Keratinocyte (primary cell): ENCODE measurements at regions not wholly inside any gene's neighbourhood (a gene's known extent, or its start where the extent isn't known, plus 50 kb on each side); places are given as distances from the start of the nearest gene placed in this dataset.

Source experiments
- DNase-seq: peaks from one replicate; pipeline ENCODE4 v3.0.0-alpha.2; 2011; ENCODE audit warnings: low read depth, missing footprints, low spot score
- FAIRE-seq: peaks from 2 replicates; lab custom pipeline; 2011; peaks lifted over from hg19 to GRCh38; lab: Jason Lieb, UNC
- H2AFZ ChIP-seq: 2 replicates; pipeline ENCODE4 v1.6.0; 2012; ENCODE audit warnings: low read length, control low read depth, inconsistent platforms; ENCODE audit not compliant: control insufficient read depth
- H3K27ac ChIP-seq: 2 replicates; pipeline ENCODE4 v1.5.1; 2011; ENCODE audit warnings: low read length; ENCODE audit not compliant: control insufficient read depth, insufficient read depth
- H3K27me3 ChIP-seq: 3 replicates; pipeline ENCODE4 v1.6.0; 2011; ENCODE audit warnings: low read length; ENCODE audit not compliant: control insufficient read depth, insufficient read depth; ENCODE audit errors: extremely low read depth
- H3K36me3 ChIP-seq, 2 experiments: 2 replicates in 1 of 2; 3 replicates in 1 of 2; pipeline ENCODE4 v1.5.1; 2011; ENCODE audit warnings: low read length in 2 of 2, mild to moderate bottlenecking in 1 of 2; ENCODE audit not compliant: control insufficient read depth in 2 of 2, insufficient read depth in 2 of 2; ENCODE audit errors: extremely low read depth in 1 of 2
- H3K4me1 ChIP-seq: 3 replicates; pipeline ENCODE4 v1.5.1; 2011; ENCODE audit warnings: low read length; ENCODE audit not compliant: control insufficient read depth, insufficient read depth; ENCODE audit errors: extremely low read depth
- H3K4me2 ChIP-seq: 3 replicates; pipeline ENCODE4 v1.6.0; 2011; ENCODE audit warnings: low read depth, low read length; ENCODE audit not compliant: control insufficient read depth, insufficient read depth; ENCODE audit errors: extremely low read depth
- H3K4me3 ChIP-seq, 3 experiments: fragments of 200-600 bp in 1 of 3; sonication (generic) in 1 of 3; 2 replicates in 2 of 3; 3 replicates in 1 of 3; pipeline ENCODE4 v1.5.1; 2011 to 2016; ENCODE audit warnings: low read length in 3 of 3, mild to moderate bottlenecking in 3 of 3, control low read depth in 2 of 3, inconsistent platforms in 1 of 3, low read depth in 1 of 3, mixed read lengths in 1 of 3, mixed run types in 1 of 3, moderate library complexity in 1 of 3; ENCODE audit not compliant: control insufficient read depth in 2 of 3, insufficient read depth in 2 of 3; ENCODE audit errors: extremely low read depth in 1 of 3
- H3K79me2 ChIP-seq: 2 replicates; pipeline ENCODE4 v1.6.0; 2012; ENCODE audit warnings: low read length; ENCODE audit not compliant: control insufficient read depth, insufficient read depth
- H3K9ac ChIP-seq: 3 replicates; pipeline ENCODE4 v1.6.0; 2011; ENCODE audit warnings: low read length; ENCODE audit not compliant: control insufficient read depth, insufficient read depth; ENCODE audit errors: extremely low read depth
- H3K9me1 ChIP-seq: 3 replicates; pipeline ENCODE4 v1.6.0; 2011; ENCODE audit warnings: low read length; ENCODE audit not compliant: control insufficient read depth, insufficient read depth; ENCODE audit errors: extremely low read depth
- H3K9me3 ChIP-seq: 2 replicates; pipeline ENCODE4 v1.5.1; 2012; ENCODE audit warnings: low read depth, low read length; ENCODE audit not compliant: control insufficient read depth
- H4K20me1 ChIP-seq: 3 replicates; pipeline ENCODE4 v1.6.0; 2011; ENCODE audit warnings: low read length; ENCODE audit not compliant: control insufficient read depth, insufficient read depth; ENCODE audit errors: extremely low read depth
- CTCF ChIP-seq, 3 experiments: IDR thresholded peaks in 1 of 3; conservative IDR thresholded peaks in 1 of 3; optimal IDR thresholded peaks in 1 of 3; 2 replicates in 2 of 3; 3 replicates in 1 of 3; pipeline versions ENCODE3 to v1.5.1; 2011; ENCODE audit warnings: low read length in 3 of 3, mild to moderate bottlenecking in 3 of 3, moderate library complexity in 2 of 3, control low read depth in 1 of 3, inconsistent platforms in 1 of 3; ENCODE audit not compliant: insufficient read depth in 2 of 3; ENCODE audit errors: extremely low read depth in 1 of 3
- EZH2 ChIP-seq: IDR thresholded peaks from one replicate; pipeline ENCODE4 v1.6.1; 2012; ENCODE audit warnings: inconsistent platforms, mild to moderate bottlenecking, low read length, moderate library complexity
- dilution Hi-C: fragments of 300-500 bp; cut with MboI; formaldehyde crosslinking; loops from one replicate; pipeline ENCODE4 v1.7.0; 2020; ENCODE audit warnings: low sequenced_read_pairs; ENCODE audit not compliant: extremely low pct_ligation_motif_present

- dilution Hi-C loops = no loop called here
- no peaks in the 10 kb centered on the region for H3K9me3 ChIP-seq
- no peaks in the 10 kb centered on the region for H4K20me1 ChIP-seq
- peaks cover 20% of the 10 kb centered on the region for H3K4me1 ChIP-seq
- FAIRE-seq = no peak
- H3K36me3 ChIP-seq = no peaks in the 10 kb centered on the region
- H3K4me3 ChIP-seq = no peak overlapping the region
- H2AFZ ChIP-seq = no peak overlapping the region
- no peak overlapping the region for H3K9ac ChIP-seq
- no peak for TF ChIP-seq CTCF (optimal IDR thresholded peaks at IDR 0.05 in 1 of 3, IDR thresholded peaks at IDR 0.05 in 1 of 3, conservative IDR thresholded peaks at IDR 0.05 in 1 of 3; ENCODE audit: extremely low read depth in 1 of 3, insufficient read depth in 2 of 3, low read length in 3 of 3)
- DNase-seq = no peak
- H3K4me2 ChIP-seq = no peak overlapping the region
- no peak overlapping the region for H3K27ac ChIP-seq
- H3K27me3 ChIP-seq = no peaks in the 10 kb centered on the region
- H3K9me1 ChIP-seq = no peaks in the 10 kb centered on the region
- no peaks in the 10 kb centered on the region for H3K79me2 ChIP-seq
Observed at GRCh38 chr12:75666126-75666938, 154.9 kb upstream of the KRR1 start.

- H3K4me2 ChIP-seq = no peak overlapping the region
- no peaks in the 10 kb centered on the region for H3K79me2 ChIP-seq
- no peaks in the 10 kb centered on the region for H3K9me1 ChIP-seq
- no peaks in the 10 kb centered on the region for H4K20me1 ChIP-seq
- H3K27ac ChIP-seq = no peak overlapping the region
- dilution Hi-C loops = no loop called here
- no peak overlapping the region for H3K9ac ChIP-seq
- TF ChIP-seq EZH2 (no peak), CTCF (optimal IDR thresholded peaks at IDR 0.05 in 1 of 3, IDR thresholded peaks at IDR 0.05 in 1 of 3, conservative IDR thresholded peaks at IDR 0.05 in 1 of 3; ENCODE audit: extremely low read depth in 1 of 3, insufficient read depth in 2 of 3, low read length in 3 of 3) (no peak)
- no peaks in the 10 kb centered on the region for H3K27me3 ChIP-seq
- H3K36me3 ChIP-seq = no peaks in the 10 kb centered on the region
- no peak overlapping the region for H2AFZ ChIP-seq
- peaks cover 31% of the 10 kb centered on the region for H3K4me1 ChIP-seq
- no peaks in the 10 kb centered on the region for H3K9me3 ChIP-seq
- DNase-seq (no peak), FAIRE-seq (no peak)
- H3K4me3 ChIP-seq = no peak overlapping the region
Observed at GRCh38 chr12:75665216-75665615, 153.8 kb upstream of the KRR1 start.
